DMS 273 (cell line): ENCODE measurements at regions not wholly inside any gene's neighbourhood (a gene's known extent, or its start where the extent isn't known, plus 50 kb on each side); places are given as distances from the start of the nearest gene placed in this dataset.

Source experiments
- DNase-seq: peaks from one replicate; lab custom pipeline; 2025; ENCODE audit not compliant: unreplicated experiment; lab: John Stamatoyannopoulos, UW

DNA sequence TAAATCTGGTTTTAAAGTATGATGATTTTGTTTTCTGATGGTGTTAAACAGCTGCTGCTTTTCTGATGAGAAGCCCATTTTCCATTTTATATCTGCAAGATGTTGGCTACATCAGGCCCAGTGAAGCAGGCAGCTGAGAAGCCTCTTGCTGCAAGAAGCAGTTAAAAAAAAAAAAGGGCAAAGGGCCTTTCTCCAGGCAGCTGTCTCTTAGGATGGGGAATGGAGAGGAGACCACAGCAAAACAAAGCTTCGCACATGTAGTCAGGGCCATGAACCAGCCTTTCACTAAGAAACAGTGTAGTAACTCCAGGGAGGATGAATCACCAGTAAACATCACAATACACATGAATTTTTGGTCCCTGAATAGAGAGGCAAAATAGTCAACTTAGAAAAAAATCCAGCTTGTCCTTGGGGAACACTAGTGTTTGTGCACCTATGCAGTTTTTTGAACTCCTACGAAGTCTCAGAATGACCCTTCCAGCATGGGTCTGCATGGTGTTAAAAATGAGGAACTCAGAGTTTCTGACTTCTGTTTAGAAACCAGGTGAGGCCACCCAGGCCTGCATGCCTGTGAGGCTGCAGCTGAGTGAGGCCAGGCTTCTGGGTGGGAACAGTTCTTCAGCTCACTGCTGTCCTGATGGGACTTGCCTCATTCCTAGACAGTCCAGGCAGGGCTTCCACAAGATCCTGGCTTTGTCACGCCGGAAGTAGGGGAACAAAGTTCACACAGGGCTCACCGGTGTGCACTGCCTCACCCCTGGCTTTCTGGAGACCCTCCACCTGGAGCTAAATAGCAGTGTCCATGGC, 518.7 kb downstream of the MCTP2 start:
- no peak for DNase-seq

DNA sequence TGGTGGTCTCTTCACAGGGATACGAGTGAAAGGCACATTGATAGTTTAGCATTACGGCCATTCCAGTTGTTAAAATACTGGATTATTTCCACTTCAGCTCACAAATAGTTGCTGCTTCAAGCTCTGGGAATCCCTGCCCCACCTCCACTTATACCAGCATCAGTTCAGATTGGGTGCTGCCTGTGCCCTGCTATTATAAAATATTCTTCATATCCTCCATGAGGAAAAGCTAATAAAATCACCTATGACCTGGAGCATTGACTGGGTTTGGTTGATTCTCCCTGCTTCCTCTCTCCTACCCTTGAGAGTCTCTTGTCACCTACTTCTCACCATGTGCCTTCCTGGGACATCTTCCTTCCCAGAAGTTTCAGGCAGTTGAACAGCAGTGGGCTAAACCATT, 529.0 kb downstream of the MCTP2 start:
- no peak for DNase-seq

DNA sequence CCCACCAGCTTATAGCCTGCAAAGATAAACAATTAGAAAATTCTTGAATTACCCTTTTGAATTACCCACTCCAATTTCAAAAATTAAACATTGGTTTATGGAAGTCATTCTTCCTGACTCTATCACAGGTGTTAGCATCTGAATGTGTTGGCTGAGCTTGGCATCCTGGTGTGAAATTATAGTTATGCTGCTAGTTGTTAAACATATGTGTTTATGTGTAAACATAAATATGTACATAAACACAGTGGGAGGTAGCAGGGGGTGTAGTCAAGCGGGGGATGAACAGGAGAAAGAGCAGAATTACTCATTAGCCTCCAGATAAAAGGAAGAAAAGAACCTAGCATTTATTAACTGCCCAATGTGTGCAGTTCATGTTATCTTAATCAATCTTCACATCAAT, 530.2 kb downstream of the MCTP2 start:
- DNase-seq = no peak

GRCh38 chr15:94769089-94769488, 537.7 kb downstream of the MCTP2 start:
- DNase-seq = no peak

DNA sequence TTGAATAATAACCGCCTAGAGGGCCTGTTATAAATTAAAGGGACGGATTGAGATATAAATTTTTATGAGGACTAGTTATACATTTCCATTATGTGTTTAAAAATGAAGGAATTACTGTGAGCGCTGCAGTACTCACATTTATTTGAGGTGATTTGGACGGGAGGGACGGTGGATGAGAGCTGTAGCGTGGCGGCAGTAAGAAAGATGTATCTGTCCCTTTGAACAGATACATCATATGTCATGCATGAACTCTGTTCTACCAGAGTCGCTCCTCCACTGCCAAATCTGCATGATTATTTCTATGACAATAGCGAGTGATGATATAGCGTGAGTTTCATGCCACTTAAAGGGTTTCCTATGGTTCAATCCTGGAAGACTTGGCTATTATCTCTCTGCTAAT, 538.8 kb downstream of the MCTP2 start:
- DNase-seq = no peak

DNA sequence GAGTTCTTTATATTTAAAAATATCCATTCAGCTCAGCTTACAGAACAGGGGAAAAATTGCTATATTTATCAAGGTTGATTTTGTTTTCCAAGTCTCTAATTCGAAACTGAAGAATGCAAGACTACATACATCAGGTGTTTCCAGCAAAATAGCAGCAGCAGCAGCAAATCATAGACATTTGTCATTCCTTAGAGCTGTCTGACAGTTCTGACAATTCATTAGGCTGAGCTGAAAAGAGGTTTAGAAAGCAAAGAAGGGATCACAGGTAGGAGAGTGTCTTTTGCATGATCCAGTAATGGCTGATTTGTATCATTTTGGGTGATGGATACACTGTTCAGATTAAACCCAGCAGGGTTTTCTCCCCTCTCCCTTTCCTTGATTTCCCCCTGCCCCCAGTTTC, 545.7 kb downstream of the MCTP2 start:
- DNase-seq = no peak

GRCh38 chr15:94778840-94779239, 547.5 kb downstream of the MCTP2 start:
- no peak for DNase-seq

GRCh38 chr15:94780166-94780565, 548.8 kb downstream of the MCTP2 start:
- no peak for DNase-seq

GRCh38 chr15:94785091-94785490, 553.7 kb downstream of the MCTP2 start:
- DNase-seq = no peak

- DNase-seq = no peak
Measured at GRCh38 chr15:94791008-94791407, 559.6 kb downstream of the MCTP2 start.

- no peak for DNase-seq
Measured at GRCh38 chr15:94791510-94791909, 560.1 kb downstream of the MCTP2 start.

DNA sequence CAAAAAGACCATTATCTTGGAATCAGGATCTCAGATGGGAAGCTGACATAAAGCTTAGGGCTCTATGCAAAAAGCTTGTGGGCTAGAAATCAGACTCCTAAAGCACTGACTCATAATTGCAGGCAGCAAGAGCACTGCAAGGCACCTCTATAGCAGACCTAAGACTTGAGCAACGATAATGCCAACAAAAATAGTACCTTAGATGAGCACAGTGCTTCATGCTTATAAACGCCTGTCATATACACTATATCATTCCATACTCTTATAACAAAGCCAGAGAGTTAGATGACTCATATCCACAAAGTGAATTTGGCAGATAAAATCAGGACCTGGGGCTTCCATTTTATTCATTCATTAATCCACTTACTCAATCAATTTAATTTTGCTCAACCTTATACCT, 560.8 kb downstream of the MCTP2 start:
- no peak for DNase-seq

DNA sequence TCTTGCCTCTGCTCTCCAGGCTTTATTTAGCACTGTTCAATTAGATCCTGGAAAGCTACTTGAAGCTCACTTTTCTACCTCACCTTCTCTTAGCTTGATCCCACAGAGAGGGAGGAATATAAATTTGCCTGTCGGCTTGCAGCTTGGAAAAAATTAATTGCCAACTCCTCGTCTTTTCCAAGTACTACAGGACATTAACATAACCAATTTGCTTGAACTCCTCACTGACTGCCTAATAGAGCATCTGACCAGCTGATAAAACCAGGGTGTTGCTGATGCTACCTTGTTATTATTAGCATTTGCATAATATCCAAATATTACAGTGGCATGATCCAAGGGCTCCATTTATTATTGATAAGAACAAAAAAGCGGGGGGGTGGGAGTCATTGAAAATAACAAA, 561.8 kb downstream of the MCTP2 start:
- no peak for DNase-seq

DNA sequence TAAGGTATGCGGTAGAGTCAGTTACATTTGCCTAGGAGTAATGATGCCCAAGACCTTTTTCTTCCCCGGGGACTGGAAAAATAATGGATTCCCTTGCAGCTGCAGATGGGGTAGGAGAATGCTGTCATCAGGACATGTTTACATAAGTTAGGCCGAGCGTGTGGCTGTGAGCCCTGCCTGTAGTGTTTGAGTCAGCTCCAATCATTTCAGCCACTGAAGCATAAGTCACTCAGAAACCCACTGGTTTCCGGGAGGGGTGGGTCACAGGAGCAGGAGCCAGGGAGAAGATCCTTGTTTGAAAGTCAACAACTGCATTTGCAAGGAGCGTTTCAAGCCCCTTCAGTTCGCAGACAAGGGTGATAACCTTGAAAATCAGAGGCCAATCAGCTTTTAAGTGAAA, 562.3 kb downstream of the MCTP2 start:
- no peak for DNase-seq

DNA sequence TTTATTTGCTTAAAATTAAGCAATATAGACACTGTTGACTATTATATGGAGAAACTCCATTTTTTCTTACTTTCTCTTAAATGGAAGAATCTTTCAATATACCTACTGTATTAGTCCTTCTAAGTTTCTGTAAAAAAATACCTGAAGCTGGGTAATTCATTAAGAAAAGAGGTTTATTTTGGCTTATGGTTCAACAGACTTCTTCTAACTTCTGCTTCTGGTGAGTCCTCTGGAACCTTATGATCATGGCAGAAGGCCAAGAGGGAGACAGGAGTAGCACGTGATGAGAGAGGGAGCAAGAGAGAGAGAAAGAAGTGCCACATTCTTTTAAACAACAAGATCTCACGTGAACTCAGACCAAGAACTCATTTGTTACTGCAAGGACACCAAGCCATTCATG, 573.3 kb downstream of the MCTP2 start:
- no peak for DNase-seq

DNA sequence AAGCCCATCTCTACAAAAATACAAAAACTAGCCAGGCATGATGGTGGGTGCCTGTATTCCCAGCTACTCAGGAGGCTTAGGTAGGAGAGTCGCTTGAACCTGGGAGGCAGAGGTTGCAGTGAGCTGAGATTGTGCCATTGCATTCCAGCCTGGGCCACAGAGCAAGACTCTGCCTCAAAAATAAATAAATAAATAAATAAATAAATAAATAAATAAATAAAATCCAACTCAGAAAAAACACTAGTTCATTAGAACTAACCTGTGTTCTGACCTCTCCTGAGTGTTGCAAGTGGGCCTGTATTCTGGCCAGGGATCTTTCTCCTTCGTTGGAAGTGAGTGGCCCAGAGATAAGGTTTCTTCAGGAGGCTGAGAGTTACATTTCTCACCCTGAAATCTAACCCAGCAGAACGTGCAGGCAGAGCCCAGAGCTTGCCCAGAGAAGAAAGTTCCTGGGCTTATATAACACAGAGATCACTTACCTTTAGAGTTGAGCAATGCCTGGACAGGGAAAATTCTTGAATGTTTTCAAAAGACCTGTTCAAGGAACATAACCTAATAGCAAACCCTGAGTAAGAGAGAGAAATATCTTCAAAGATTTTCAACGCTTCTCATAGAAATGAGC, 583.9 kb downstream of the MCTP2 start:
- no peak for DNase-seq

- DNase-seq = no peak
Measured at GRCh38 chr15:94815914-94816313, 584.6 kb downstream of the MCTP2 start.

DNA sequence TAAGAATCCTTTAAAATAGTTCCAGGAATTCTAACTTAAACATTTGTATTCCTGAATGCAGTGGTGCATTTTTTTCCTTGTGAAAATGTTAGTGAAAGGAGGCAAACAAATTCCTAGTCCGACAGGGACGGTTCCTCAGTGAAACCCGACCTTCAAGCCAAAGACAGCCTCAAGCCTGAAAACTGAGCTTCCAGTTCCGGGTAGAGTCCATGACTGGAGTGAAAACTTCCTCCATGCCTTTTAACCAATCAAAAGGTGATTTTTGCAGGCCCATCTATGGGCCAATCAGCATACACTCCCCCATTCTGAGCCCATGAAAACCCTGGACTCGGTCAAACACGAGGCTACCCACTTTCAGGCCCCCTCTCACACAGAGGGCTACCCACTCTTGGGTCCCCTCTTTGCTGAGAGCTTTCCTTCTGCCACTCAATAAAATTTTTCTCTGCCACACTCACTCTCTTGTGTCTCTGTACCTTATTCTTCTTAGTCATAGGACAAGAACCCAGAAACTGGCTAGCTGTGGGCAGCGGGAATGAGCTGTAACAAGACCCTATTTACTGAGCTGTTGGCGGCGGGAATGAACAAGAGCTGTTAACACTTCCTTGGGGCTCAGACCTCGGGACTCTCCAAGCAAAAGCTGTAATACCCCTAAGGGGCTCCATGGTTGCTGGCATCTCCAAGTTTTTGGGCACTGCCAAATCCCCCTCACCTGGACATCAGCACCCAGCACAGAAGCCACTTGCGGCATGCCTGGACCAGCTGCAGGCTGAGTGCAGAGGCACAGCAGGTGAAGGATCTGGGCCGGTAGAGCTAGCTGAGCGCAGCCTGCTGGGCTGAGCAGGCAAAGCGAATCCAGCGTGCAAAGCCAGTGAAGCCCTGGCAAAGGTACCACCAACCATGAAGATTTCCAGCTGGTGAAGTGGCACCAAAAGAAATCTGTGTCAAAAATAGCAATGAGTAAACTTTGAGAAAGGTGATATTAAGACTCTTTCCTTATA, 598.8 kb downstream of the MCTP2 start:
- DNase-seq = no peak

DNA sequence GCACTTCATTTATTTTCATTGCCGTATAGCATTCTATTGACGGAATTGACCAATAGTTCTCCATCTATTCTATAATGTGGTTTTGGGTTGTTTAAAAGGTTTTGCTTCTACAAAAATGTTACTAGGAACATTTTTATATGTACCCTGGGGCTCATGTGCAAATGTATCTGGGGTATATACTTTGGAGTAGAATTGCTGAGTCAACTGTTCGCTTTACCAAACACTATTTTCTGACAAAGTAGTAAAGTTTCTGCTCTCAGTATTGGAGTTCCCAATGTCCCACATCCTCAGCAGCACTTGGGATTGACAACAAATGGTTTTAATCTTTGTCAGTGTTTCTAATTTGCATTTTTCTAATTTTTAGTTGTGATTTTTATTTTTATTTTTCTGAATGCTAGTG, 602.6 kb downstream of the MCTP2 start:
- no peak for DNase-seq

DNA sequence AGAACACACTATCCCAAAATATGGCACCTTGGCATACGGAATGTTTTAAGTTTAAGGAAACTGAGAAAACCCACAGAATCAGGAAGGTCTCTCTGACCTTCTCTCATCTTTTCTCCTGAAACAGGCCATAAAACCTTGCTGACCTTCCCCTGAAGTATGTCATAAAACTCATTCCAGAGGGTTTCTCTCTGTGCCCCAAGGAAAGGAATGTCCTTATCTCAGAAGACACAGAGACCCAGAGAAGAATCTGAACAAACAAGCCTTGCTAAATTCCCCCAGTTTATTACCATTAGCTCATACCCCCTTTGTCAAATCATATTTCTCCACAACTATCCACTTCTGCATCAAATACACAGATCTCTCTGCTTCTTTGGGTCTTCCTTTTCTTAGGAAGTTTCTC, 603.1 kb downstream of the MCTP2 start:
- DNase-seq = no peak

- DNase-seq = no peak
Measured at GRCh38 chr15:94838281-94838680, 606.9 kb downstream of the MCTP2 start.
